ENCODE measurements at regions not wholly inside any gene's neighbourhood (a gene's known extent, or its start where the extent isn't known, plus 50 kb on each side); places are given as distances from the start of the nearest gene placed in this dataset.

DNA sequence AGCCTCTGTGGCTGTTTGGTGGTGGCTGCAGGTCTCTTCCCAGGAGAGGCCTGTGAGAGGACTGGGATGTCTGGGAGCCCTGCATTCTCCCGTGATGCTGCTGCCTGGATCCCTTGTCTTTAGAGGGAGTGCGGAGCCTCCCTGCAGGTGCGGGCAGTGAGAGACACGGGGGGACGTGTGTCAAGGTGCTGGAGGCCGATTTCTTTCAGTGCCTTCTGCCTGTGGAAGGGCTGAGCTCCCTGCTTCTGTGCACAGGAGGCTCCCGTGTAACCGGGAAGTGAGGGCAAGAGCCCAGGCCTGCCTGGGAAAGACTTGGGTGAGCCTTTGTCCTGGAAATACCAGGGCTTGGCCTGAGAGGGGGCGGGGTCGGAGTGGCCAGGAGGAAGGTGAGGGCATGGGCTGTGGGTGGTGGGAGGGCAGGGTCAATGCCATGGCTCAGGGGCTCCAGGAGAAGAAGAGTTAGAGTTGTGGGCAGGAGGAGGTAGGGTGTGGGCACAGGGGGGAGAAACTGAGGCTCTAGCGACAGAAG, 372.2 kb downstream of the TMEM121 start:
- intact Hi-C loops (cut with micrococcal nuclease) = no loop called here
- Mint-ChIP-seq H3K4me3 (peak overlapping the region; percentile 65), H3K27ac (peak overlapping the region; percentile 41), H3K9me3 (no peaks in the 10 kb centered on the region), H3K27me3 (no peaks in the 10 kb centered on the region), H3K36me3 (ENCODE audit: low read depth) (peaks cover 3% of the 10 kb centered on the region), H3K4me1 (peaks cover 22% of the 10 kb centered on the region)
- ATAC-seq (ENCODE audit: low read depth) (no peak), DNase-seq (no peak)
- POLR2A ChIA-PET = interaction anchor here (1.1 to 7.2 kb wide), 2 partner anchors 10 to 36 kb away, joined by 6 to 63 read pairs; no protein-coding TSS in a partner anchor
- no peak for TF ChIP-seq CTCF (IDR thresholded peaks at IDR 0.05)
- CTCF ChIA-PET = no interaction called here

DNA sequence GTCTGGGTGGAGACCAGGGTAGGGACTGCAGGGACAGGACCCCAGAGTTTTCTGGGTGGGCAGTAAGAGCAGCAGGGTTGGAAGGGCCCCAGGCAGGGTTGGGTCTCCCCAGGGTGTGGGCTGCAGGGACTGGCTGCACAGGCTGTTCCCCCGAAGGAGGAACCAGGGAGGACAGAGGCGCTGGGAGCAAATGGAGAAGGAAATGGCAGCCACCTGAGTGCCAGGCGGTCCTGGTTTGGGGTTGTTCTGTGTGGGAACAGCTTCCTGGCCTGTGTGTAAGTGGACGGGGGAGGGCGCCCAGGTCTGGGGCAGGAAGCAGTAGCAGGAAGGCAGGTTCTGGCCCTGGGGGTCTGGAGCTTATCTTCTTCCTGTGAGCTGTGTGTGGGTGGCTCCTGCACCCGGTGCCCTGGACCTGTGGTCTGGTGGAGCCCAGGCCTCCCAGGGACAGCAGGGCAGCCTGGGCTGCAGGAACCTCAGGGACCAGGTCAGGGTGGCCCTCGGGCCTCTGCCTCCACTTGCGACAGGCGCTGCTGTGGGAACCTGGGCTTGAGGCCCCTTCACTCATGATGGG, 372.8 kb downstream of the TMEM121 start:
- peaks cover 3% of the 10 kb centered on the region for H3K36me3 Mint-ChIP-seq (ENCODE audit: low read depth)
- POLR2A ChIA-PET = interaction anchor here (1.1 to 7.2 kb wide), 2 partner anchors 9 to 36 kb away, joined by 6 to 63 read pairs; no protein-coding TSS in a partner anchor
- H3K4me1 Mint-ChIP-seq = peaks cover 22% of the 10 kb centered on the region
- CTCF ChIA-PET = no interaction called here
- no peak for DNase-seq
- peak overlapping the region; percentile 65 for H3K4me3 Mint-ChIP-seq
- no peak for ATAC-seq (ENCODE audit: low read depth)
- intact Hi-C loops (cut with micrococcal nuclease) = no loop called here
- TF ChIP-seq CTCF (IDR thresholded peaks at IDR 0.05) = no peak
- no peaks in the 10 kb centered on the region for H3K9me3 Mint-ChIP-seq
- H3K27me3 Mint-ChIP-seq = no peaks in the 10 kb centered on the region
- peak overlapping the region; percentile 41 for H3K27ac Mint-ChIP-seq

DNA sequence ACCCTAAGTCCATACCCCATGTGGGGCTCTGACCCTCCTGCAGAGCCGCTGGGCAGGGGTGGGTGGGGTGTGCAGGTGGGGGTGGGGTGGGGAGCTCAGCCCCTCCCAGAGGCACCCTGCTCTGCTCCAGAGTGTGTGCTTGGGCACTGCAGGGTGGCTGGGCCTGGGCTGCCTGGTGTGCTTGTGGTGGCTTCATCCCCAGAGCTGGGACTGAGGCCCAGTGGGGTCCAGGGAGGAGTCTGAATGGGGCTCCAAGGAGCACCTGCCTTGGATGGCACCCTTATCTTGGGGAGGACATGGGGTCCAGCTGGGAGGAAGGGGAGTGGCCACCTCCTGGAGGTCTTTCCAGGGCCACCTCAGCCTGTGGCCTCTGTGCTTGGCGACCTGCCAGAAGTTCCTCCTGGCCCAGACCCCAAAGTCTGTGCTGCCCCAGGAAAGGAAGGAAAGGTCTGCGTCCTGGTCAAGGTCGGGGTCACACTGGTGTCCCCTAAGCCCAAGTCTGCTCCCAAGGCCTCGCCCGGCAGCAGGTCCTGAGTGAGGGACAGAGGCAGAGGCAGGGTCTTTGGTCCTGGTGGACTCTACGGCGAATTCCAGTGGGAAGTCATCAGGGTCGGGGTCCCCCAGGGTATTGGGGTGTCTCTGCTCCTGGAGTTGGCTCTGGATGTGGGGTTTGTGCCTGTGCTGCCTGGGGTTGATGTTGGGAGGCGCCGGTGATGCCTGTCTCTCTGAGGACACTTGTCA, 373.4 kb downstream of the TMEM121 start:
- no peak for ATAC-seq (ENCODE audit: low read depth)
- no peaks in the 10 kb centered on the region for H3K27me3 Mint-ChIP-seq
- CTCF ChIA-PET = no interaction called here
- intact Hi-C loops (cut with micrococcal nuclease) = no loop called here
- H3K9me3 Mint-ChIP-seq = no peaks in the 10 kb centered on the region
- peaks cover 3% of the 10 kb centered on the region for H3K36me3 Mint-ChIP-seq (ENCODE audit: low read depth)
- peak overlapping the region; percentile 56 for H3K4me3 Mint-ChIP-seq
- H3K27ac Mint-ChIP-seq = peak overlapping the region; percentile 30
- no peak for TF ChIP-seq CTCF (IDR thresholded peaks at IDR 0.05)
- no peak for DNase-seq
- H3K4me1 Mint-ChIP-seq = peaks cover 23% of the 10 kb centered on the region
- POLR2A ChIA-PET = interaction anchor here (0.6 to 7.2 kb wide), 4 partner anchors 8 to 154 kb away, joined by 3 to 63 read pairs (median 6); no protein-coding TSS in a partner anchor

GRCh38 chr14:105900398-105901160, 374.2 kb downstream of the TMEM121 start:
- no peaks in the 10 kb centered on the region for H3K9me3 Mint-ChIP-seq
- H3K27me3 Mint-ChIP-seq = no peaks in the 10 kb centered on the region
- intact Hi-C loops (cut with micrococcal nuclease) = no loop called here
- peaks cover 3% of the 10 kb centered on the region for H3K36me3 Mint-ChIP-seq (ENCODE audit: low read depth)
- CTCF ChIA-PET = no interaction called here
- DNase-seq (no peak), ATAC-seq (ENCODE audit: low read depth) (peak; percentile 15)
- POLR2A ChIA-PET = interaction anchor here (0.6 to 7.2 kb wide), 4 partner anchors 8 to 154 kb away, joined by 3 to 63 read pairs (median 4); no protein-coding TSS in a partner anchor
- peak overlapping the region; percentile 56 for H3K4me3 Mint-ChIP-seq
- H3K4me1 Mint-ChIP-seq = peaks cover 19% of the 10 kb centered on the region
- H3K27ac Mint-ChIP-seq = peak overlapping the region; percentile 30
- no peak for TF ChIP-seq CTCF (IDR thresholded peaks at IDR 0.05)
